CD4-positive, alpha-beta T cell (primary cell): ENCODE measurements at regions not wholly inside any gene's neighbourhood (a gene's known extent, or its start where the extent isn't known, plus 50 kb on each side); places are given as distances from the start of the nearest gene placed in this dataset.

Source experiments
- ATAC-seq: fragments of 200-7000 bp; cut with Tn5 transposase; one replicate; pipeline ENCODE4 v1.10.0; 2022; ENCODE audit warnings: mild to moderate bottlenecking; ENCODE audit not compliant: poor library complexity
- CTCF ChIA-PET: fragments of 350-600 bp; sonication (Branson Sonifier 250); formaldehyde crosslinking; loops from one replicate; lab custom pipeline; 2021; ENCODE audit warnings: antibody characterized with exemption, inconsistent platforms; lab: Charles Lee
- POLR2A ChIA-PET: fragments of 350-600 bp; sonication (Branson Sonifier 250); formaldehyde crosslinking; loops from one replicate; lab custom pipeline; 2021; ENCODE audit warnings: antibody characterized with exemption, inconsistent platforms; lab: Charles Lee
- DNase-seq, 14 experiments: peaks; one replicate each; pipeline ENCODE4 v3.0.0-alpha.2; 2013 to 2020; ENCODE audit warnings: mixed read lengths in 2 of 14
- H3K27ac ChIP-seq, 2 donors: one replicate each; pipeline versions ENCODE4 v1.5.1 to v1.7.0; 2013; ENCODE audit warnings: low read length in 2 of 2, low read depth in 1 of 2, mild to moderate bottlenecking in 1 of 2
- H3K27me3 ChIP-seq, 2 experiments: 1 replicate in 1 of 2; 2 replicates in 1 of 2; pipeline versions ENCODE4 v1.6.1 to v1.7.0; 2013; ENCODE audit warnings: low read length in 2 of 2, control low read depth in 1 of 2, mild to moderate bottlenecking in 1 of 2, moderate library complexity in 1 of 2; ENCODE audit not compliant: insufficient read depth in 2 of 2, control insufficient read depth in 1 of 2
- H3K36me3 ChIP-seq: one replicate; pipeline ENCODE4 v1.6.1; 2013; ENCODE audit warnings: low read length, control low read depth; ENCODE audit not compliant: insufficient read depth
- H3K4me1 ChIP-seq: one replicate; pipeline ENCODE4 v1.6.1; 2013; ENCODE audit warnings: low read length, control low read depth; ENCODE audit not compliant: insufficient read depth
- H3K4me3 ChIP-seq: one replicate; pipeline ENCODE4 v1.5.1; 2013; ENCODE audit warnings: mild to moderate bottlenecking, low read length, moderate library complexity
- H3K9me3 ChIP-seq, 2 experiments: 1 replicate in 1 of 2; 2 replicates in 1 of 2; pipeline versions ENCODE4 v1.6.1 to v1.7.0; 2013; ENCODE audit warnings: low read length in 2 of 2, mild to moderate bottlenecking in 2 of 2, control low read depth in 1 of 2, moderate library complexity in 1 of 2; ENCODE audit not compliant: control insufficient read depth in 1 of 2, insufficient read depth in 1 of 2
- H3K27ac Mint-ChIP-seq: one replicate; pipeline ENCODE4 v1.8.0; 2020; ENCODE audit warnings: mixed read lengths
- H3K27me3 Mint-ChIP-seq: one replicate; pipeline ENCODE4 v1.8.0; 2021; ENCODE audit warnings: mixed read lengths
- H3K36me3 Mint-ChIP-seq: one replicate; pipeline ENCODE4 v1.8.0; 2021; ENCODE audit warnings: low read depth, mixed read lengths
- H3K4me1 Mint-ChIP-seq: one replicate; pipeline ENCODE4 v1.8.0; 2021; ENCODE audit warnings: low read depth, mixed read lengths
- H3K4me3 Mint-ChIP-seq: one replicate; pipeline ENCODE4 v1.8.0; 2020; ENCODE audit warnings: mild to moderate bottlenecking, mixed read lengths
- H3K9me3 Mint-ChIP-seq: one replicate; pipeline ENCODE4 v1.8.0; 2020; ENCODE audit warnings: mixed read lengths
- CTCF ChIP-seq: fragments of 200-600 bp; IDR thresholded peaks from one replicate; pipeline ENCODE4 v1.8.0; 2022; ENCODE audit warnings: antibody characterized with exemption, mild to moderate bottlenecking
- intact Hi-C, 2 experiments: fragments of 100-400 bp; cut with DNase I in 1 of 2; cut with micrococcal nuclease in 1 of 2; formaldehyde crosslinking; loops; one replicate each; pipeline versions ENCODE4 v1.15.1 to v1.9.0; 2023 to 2025; cut with DNase I, micrococcal nuclease

- TF ChIP-seq CTCF, result no peak
- intact Hi-C loops, result no loop called here
- Histone ChIP-seq H3K4me3 (no peak overlapping the region), H3K4me1 (no peaks in the 10 kb centered on the region), H3K27me3 (no peaks in the 10 kb centered on the region), H3K36me3 (no peaks in the 10 kb centered on the region), H3K27ac (no peak overlapping the region), H3K9me3 (peaks cover 3 to 25% of the 10 kb centered on the region in 2 experiments)
- Mint-ChIP-seq H3K27me3 (no peaks in the 10 kb centered on the region), H3K4me1 (no peaks in the 10 kb centered on the region), H3K27ac (no peak overlapping the region), H3K9me3 (peaks cover 9% of the 10 kb centered on the region), H3K4me3 (no peak overlapping the region), H3K36me3 (no peaks in the 10 kb centered on the region)
- DNase-seq (no peak), ATAC-seq (no peak)
- POLR2A ChIA-PET, result no interaction called here
- CTCF ChIA-PET, result no interaction called here
These were observed 399.9 kb upstream of the ZFHX3 start for GRCh38 chr16:73447846-73448245.

- intact Hi-C loops, result no loop called here
- H3K4me3 Mint-ChIP-seq, result no peak overlapping the region
- no peaks in the 10 kb centered on the region for H3K36me3 Mint-ChIP-seq
- POLR2A ChIA-PET, result no interaction called here
- Histone ChIP-seq H3K9me3 (peaks cover 0 to 24% of the 10 kb centered on the region in 2 experiments), H3K4me3 (no peak overlapping the region), H3K27ac (no peak overlapping the region), H3K4me1 (no peaks in the 10 kb centered on the region), H3K27me3 (no peaks in the 10 kb centered on the region), H3K36me3 (no peaks in the 10 kb centered on the region)
- H3K27ac Mint-ChIP-seq, result no peak overlapping the region
- CTCF ChIA-PET, result no interaction called here
- no peaks in the 10 kb centered on the region for H3K9me3 Mint-ChIP-seq
- H3K4me1 Mint-ChIP-seq, result no peaks in the 10 kb centered on the region
- DNase-seq (no peak), ATAC-seq (no peak)
- no peak for TF ChIP-seq CTCF
- no peaks in the 10 kb centered on the region for H3K27me3 Mint-ChIP-seq
These were observed 386.7 kb upstream of the ZFHX3 start for GRCh38 chr16:73434621-73435020.

GRCh38 chr16:73433731-73434307 is 385.9 kb upstream of the ZFHX3 start:
- Histone ChIP-seq H3K4me3 (no peak overlapping the region), H3K27me3 (no peaks in the 10 kb centered on the region), H3K27ac (no peak overlapping the region), H3K9me3 (peaks cover 0 to 24% of the 10 kb centered on the region in 2 experiments), H3K4me1 (no peaks in the 10 kb centered on the region), H3K36me3 (no peaks in the 10 kb centered on the region)
- DNase-seq (no peak), ATAC-seq (no peak)
- TF ChIP-seq CTCF, result no peak
- ChIA-PET CTCF (no interaction called here), POLR2A (no interaction called here)
- H3K4me1 Mint-ChIP-seq, result no peaks in the 10 kb centered on the region
- intact Hi-C loops, result no loop called here
- no peaks in the 10 kb centered on the region for H3K27me3 Mint-ChIP-seq
- no peaks in the 10 kb centered on the region for H3K9me3 Mint-ChIP-seq
- H3K27ac Mint-ChIP-seq, result no peak overlapping the region
- H3K4me3 Mint-ChIP-seq, result no peak overlapping the region
- no peaks in the 10 kb centered on the region for H3K36me3 Mint-ChIP-seq
